ENCODE measurements at regions not wholly inside any gene's neighbourhood (a gene's known extent, or its start where the extent isn't known, plus 50 kb on each side); places are given as distances from the start of the nearest gene placed in this dataset.
"Not testable (repeated sequence)": the region's sequence is repeated elsewhere in the genome, so short reads cannot be mapped to it uniquely, and the experiment has no call there.

DNA sequence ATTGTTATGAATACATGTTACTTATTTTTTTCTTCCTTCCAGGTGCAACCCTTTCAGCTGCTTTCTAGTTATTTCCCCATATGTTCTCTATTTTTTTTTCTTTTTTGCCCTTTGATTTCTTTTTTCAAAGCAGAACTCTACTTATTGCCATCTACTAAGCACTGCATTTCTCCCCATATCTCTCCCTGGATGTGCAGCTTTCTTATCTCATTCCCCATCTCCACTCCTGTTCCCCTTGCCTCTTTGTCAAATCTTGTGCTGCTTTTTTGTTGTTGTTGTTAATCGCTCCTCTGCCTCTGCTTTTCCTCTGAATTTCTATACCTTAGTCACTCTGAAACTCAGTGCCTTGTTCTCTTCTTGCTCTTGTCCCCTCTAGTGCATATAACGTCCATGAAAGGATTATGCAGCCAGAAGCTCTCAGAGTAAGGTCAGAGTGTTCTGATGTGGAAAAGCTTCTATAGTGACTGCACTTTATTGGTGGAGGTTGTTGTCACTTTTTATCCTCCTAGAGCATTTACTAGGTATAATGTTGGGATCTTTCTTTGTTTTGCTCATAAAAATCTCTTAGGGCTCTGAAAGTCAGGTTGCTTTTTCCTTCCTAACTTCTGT is 51.1 kb upstream of the JADE1 start:
- no peak overlapping the region for H3K27ac Mint-ChIP-seq
- no peak for DNase-seq
- ATAC-seq, result no peak
- H3K36me3 Mint-ChIP-seq (ENCODE audit: low read depth), result no peaks in the 10 kb centered on the region
- peaks cover 3% of the 10 kb centered on the region for H3K27me3 Mint-ChIP-seq (ENCODE audit: low read depth)
- CTCF ChIA-PET, result no interaction called here
- H3K9me3 Mint-ChIP-seq (ENCODE audit: insufficient read depth), result no peaks in the 10 kb centered on the region
- no peak overlapping the region for H3K4me3 Mint-ChIP-seq
- no peaks in the 10 kb centered on the region for H3K4me1 Mint-ChIP-seq (ENCODE audit: low read depth)
- POLR2A ChIA-PET, result no interaction called here

DNA sequence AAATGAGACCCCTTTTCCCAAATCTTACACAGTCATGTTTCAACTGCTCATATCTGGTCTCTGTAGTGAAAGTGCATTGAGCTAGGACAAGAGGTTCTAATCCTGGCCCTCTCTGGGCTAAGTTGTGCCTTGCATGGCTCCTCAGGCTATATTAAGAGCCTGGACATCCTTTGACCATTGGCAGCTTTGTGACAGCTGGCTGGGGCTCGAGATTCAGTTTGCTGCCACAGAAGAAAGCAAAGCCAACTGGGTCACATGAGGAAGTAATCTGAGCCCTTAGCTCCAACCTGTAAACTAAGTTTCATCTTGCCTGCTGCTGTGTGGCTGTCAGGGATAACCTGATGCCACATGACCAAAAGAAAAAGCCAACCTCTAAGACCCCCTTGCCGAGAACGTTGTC is 51.8 kb upstream of the JADE1 start:
- POLR2A ChIA-PET, result no interaction called here
- Mint-ChIP-seq H3K4me3 (no peak overlapping the region), H3K36me3 (ENCODE audit: low read depth) (no peaks in the 10 kb centered on the region), H3K9me3 (ENCODE audit: insufficient read depth) (no peaks in the 10 kb centered on the region), H3K4me1 (ENCODE audit: low read depth) (no peaks in the 10 kb centered on the region), H3K27me3 (ENCODE audit: low read depth) (peaks cover 3% of the 10 kb centered on the region), H3K27ac (no peak overlapping the region)
- CTCF ChIA-PET, result no interaction called here
- no peak for DNase-seq
- no peak for ATAC-seq

DNA sequence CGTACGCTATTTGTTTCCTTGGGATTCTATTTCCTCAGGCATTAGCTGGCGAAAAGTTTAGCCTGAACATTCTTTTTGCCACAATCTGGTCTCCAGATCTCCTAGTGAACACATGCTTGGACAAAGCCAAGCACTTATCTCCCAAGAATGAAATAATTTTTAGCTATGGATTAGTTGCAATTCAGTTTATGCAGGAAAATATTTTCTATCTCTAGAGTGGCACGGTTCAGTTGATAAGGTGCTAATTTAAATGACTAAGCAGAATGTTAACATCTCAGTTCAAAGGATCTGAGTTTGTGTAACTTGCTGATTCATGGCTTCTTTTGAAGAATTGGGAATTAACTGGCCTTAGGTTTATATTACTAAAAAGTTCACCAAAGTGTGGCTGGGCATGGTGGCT is 58.1 kb upstream of the JADE1 start:
- no peaks in the 10 kb centered on the region for H3K36me3 Mint-ChIP-seq (ENCODE audit: low read depth)
- H3K4me3 Mint-ChIP-seq, result no peak overlapping the region
- no peaks in the 10 kb centered on the region for H3K9me3 Mint-ChIP-seq (ENCODE audit: insufficient read depth)
- no peak overlapping the region for H3K27ac Mint-ChIP-seq
- H3K27me3 Mint-ChIP-seq (ENCODE audit: low read depth), result no peaks in the 10 kb centered on the region
- CTCF ChIA-PET, result no interaction called here
- no peak for DNase-seq
- no peak for ATAC-seq
- no peaks in the 10 kb centered on the region for H3K4me1 Mint-ChIP-seq (ENCODE audit: low read depth)
- POLR2A ChIA-PET, result no interaction called here

DNA sequence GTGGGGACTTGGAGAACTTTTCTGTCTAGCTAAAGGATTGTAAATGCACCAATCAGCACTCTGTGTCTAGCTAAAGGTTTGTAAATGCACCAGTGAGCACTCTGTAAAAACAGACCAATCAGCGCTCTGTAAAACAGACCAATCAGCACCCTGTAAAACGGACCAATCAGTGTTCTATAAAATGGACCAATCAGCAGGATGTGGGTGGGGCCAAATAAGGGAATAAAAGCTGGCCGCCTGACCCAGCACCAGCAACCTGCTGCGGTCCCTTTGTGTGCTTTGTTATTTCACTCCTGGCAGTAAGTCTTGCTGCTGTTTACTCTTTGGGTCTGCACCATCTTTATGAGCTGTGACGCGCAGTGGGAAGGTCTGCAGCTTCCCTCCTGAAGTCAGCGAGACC is 67.8 kb upstream of the JADE1 start:
- H3K27me3 Mint-ChIP-seq (ENCODE audit: low read depth); DNase-seq; ATAC-seq; H3K27ac Mint-ChIP-seq; H3K36me3 Mint-ChIP-seq (ENCODE audit: low read depth); POLR2A ChIA-PET; CTCF ChIA-PET; H3K4me1 Mint-ChIP-seq (ENCODE audit: low read depth); H3K9me3 Mint-ChIP-seq (ENCODE audit: insufficient read depth); H3K4me3 Mint-ChIP-seq: not testable (repeated sequence)

DNA sequence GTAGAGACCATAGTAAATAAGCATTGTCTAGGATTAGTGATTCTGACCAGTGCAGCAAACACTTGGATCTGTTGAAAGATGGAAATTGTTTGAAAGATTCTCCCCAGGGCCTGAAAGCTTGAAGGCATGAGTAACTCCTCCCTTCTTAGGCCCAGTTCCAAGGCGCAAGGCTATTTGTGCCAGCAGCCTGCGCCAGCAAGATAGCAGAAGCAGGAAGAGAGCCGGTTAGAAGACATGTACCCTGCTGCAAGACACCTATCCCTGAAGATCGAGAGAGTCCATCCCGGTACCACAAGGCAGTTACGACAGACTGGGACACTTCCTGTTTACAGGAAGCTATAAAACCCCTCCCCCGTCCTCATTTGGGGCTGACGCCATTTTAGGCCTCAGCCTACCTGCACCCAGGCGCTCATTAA is 72.4 kb upstream of the JADE1 start:
- no peaks in the 10 kb centered on the region for H3K36me3 Mint-ChIP-seq (ENCODE audit: low read depth)
- POLR2A ChIA-PET, result no interaction called here
- CTCF ChIA-PET, result no interaction called here
- H3K27ac Mint-ChIP-seq, result no peak overlapping the region
- no peaks in the 10 kb centered on the region for H3K27me3 Mint-ChIP-seq (ENCODE audit: low read depth)
- H3K4me3 Mint-ChIP-seq, result no peak overlapping the region
- H3K9me3 Mint-ChIP-seq (ENCODE audit: insufficient read depth), result no peaks in the 10 kb centered on the region
- no peaks in the 10 kb centered on the region for H3K4me1 Mint-ChIP-seq (ENCODE audit: low read depth)
- DNase-seq (no peak), ATAC-seq (no peak)

DNA sequence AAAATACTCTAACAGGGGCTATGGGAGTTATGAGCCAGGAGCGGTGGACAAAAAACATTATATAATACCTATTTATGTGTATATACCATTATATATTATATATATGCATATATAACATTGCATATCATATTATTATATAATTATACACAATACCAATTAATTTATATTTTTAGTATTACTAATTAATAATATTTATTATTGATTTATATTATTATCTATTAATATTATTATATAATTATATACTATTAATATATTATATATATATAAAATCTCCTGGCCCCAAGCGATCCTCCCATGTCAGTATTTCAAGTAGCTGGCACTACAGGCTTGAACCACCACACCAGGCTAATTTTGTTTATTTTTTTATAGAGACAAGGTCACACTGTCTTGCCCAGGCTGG is 73.8 kb upstream of the JADE1 start:
- no peak for DNase-seq

DNA sequence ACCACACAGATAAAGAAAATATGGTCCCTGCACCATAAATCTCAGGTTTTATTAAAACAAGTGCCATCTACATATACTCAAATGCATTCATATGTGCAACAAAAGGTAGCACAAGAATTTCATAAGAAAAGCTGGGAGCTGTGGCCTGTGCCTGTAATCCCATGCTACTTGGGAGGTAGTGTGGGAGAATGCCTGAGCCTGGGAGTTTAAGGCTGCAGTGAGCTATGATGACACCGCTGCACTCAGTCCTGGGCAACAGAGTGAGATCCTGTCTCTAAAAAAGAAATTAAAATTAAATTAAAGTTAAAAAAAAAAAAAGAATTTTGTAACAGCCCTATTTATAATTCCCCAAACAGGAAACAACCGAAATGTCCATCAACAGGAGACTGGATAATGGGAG is 81.3 kb upstream of the JADE1 start:
- Mint-ChIP-seq H3K9me3 (ENCODE audit: insufficient read depth) (no peaks in the 10 kb centered on the region), H3K27ac (no peak overlapping the region), H3K36me3 (ENCODE audit: low read depth) (no peaks in the 10 kb centered on the region), H3K4me1 (ENCODE audit: low read depth) (no peaks in the 10 kb centered on the region), H3K27me3 (ENCODE audit: low read depth) (peaks cover 2% of the 10 kb centered on the region), H3K4me3 (no peak overlapping the region)
- no peak for ATAC-seq
- ChIA-PET CTCF (no interaction called here), POLR2A (no interaction called here)
- DNase-seq, result no peak

More for the DNA sequence above, 73.8 kb upstream of the JADE1 start:
- no peak for ATAC-seq
- no peak overlapping the region for H3K27ac Mint-ChIP-seq
- CTCF ChIA-PET, result no interaction called here
- H3K36me3 Mint-ChIP-seq (ENCODE audit: low read depth), result no peaks in the 10 kb centered on the region
- H3K9me3 Mint-ChIP-seq (ENCODE audit: insufficient read depth), result no peaks in the 10 kb centered on the region
- POLR2A ChIA-PET, result no interaction called here
- no peaks in the 10 kb centered on the region for H3K4me1 Mint-ChIP-seq (ENCODE audit: low read depth)
- no peaks in the 10 kb centered on the region for H3K27me3 Mint-ChIP-seq (ENCODE audit: low read depth)
- H3K4me3 Mint-ChIP-seq, result no peak overlapping the region

DNA sequence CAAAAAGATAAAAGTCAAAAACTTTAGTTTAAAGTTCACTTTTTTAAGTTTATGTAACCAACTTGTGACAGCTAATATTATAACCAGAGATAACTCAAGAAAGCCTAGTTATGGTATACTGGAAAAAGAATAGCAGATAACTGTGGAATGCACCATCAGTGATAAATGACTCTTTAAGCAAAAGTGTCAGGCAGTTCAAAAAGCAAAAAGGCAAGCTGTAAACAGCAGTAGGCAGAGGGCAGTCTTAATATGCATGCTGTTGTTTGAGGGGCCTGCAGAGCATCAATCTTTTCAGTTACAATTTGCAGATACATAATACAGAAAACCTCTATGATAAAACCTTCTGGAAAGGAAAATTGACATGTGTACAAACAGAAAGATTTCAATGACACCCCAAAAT is 81.8 kb upstream of the JADE1 start:
- ATAC-seq (no peak), DNase-seq (no peak)
- Mint-ChIP-seq H3K4me1 (ENCODE audit: low read depth) (no peaks in the 10 kb centered on the region), H3K27ac (no peak overlapping the region), H3K36me3 (ENCODE audit: low read depth) (no peaks in the 10 kb centered on the region), H3K9me3 (ENCODE audit: insufficient read depth) (no peaks in the 10 kb centered on the region), H3K4me3 (no peak overlapping the region), H3K27me3 (ENCODE audit: low read depth) (peaks cover 2% of the 10 kb centered on the region)
- POLR2A ChIA-PET, result no interaction called here
- CTCF ChIA-PET, result no interaction called here

DNA sequence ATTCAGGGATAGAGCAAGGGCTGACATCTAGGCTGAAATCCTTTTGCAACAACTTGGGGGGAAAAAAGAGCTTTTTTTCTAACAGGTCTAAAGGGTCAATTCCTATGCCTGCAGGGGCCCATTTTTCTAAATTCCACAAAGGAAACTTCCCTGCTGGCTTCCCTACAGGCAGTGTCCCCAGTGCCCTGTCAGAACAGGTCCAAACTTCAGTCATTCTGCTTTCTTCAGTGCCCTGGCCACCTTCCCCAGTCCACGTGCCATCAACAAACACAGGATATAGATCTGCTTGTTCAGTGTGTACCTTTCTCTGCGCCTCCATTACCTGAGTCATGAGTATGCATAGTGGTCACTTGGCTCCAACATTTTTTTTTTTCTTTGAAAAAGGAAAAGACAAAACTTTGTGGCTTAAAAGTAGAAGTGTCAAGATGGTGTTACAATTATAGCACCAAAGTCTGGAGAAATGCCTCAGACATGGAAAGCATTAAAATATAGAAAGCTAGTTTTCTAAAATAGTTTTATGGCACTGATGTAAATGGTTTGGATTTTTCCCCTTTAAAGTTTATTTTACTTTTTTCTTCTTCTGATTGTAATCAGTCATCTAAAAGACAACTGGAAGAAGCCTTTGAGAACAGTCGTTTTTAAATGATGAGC is 84.0 kb upstream of the JADE1 start:
- H3K4me3 Mint-ChIP-seq, result no peak overlapping the region
- no peak overlapping the region for H3K27ac Mint-ChIP-seq
- H3K36me3 Mint-ChIP-seq (ENCODE audit: low read depth), result no peaks in the 10 kb centered on the region
- no peaks in the 10 kb centered on the region for H3K9me3 Mint-ChIP-seq (ENCODE audit: insufficient read depth)
- POLR2A ChIA-PET, result no interaction called here
- CTCF ChIA-PET, result no interaction called here
- DNase-seq, result no peak
- no peak for ATAC-seq
- H3K27me3 Mint-ChIP-seq (ENCODE audit: low read depth), result peaks cover 2% of the 10 kb centered on the region
- H3K4me1 Mint-ChIP-seq (ENCODE audit: low read depth), result no peaks in the 10 kb centered on the region

DNA sequence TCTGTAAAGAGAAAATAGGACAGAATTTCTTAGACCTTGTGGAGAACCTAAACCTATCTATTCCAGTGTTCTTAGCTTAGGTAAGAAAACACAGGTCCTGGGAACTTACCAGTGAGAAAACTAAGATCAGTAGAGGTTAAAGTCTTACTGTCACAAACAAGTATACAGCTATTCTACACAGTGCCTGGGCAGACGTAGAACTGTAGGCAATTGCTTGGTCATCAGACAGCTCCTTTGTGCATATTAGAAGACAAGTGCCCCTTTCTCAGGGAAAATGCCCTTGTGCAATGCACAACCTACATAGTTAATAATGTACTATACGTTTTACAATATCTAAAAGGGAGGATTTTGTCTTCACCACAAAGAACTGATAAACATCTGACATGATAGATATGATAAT is 86.6 kb upstream of the JADE1 start:
- ChIA-PET CTCF (no interaction called here), POLR2A (no interaction called here)
- Mint-ChIP-seq H3K4me1 (ENCODE audit: low read depth) (no peaks in the 10 kb centered on the region), H3K27me3 (ENCODE audit: low read depth) (peaks cover 3% of the 10 kb centered on the region), H3K36me3 (ENCODE audit: low read depth) (no peaks in the 10 kb centered on the region), H3K4me3 (no peak overlapping the region), H3K27ac (no peak overlapping the region), H3K9me3 (ENCODE audit: insufficient read depth) (no peaks in the 10 kb centered on the region)
- DNase-seq (no peak), ATAC-seq (no peak)

DNA sequence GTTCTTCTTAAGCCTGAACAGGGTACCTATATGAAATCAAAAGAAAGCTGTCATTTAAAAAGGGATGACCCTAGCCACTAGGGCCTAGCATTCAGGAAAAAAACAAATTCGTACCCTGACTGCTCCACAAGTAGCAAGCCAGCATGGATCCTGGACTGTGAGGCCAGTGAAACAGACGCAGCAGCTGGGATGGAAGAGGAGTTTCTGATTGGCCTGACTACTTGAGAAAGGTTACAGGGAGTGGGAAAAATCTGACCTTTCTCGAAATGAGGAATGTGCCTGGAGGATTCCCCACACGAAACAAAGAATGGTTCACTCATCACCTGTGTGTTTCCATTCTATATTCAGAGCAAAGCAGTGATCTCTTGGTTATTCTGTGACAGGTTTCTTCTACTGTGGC is 87.6 kb upstream of the JADE1 start:
- ChIA-PET CTCF (no interaction called here), POLR2A (no interaction called here)
- DNase-seq, result no peak
- no peak overlapping the region for H3K4me3 Mint-ChIP-seq
- H3K9me3 Mint-ChIP-seq (ENCODE audit: insufficient read depth), result no peaks in the 10 kb centered on the region
- H3K27me3 Mint-ChIP-seq (ENCODE audit: low read depth), result peaks cover 6% of the 10 kb centered on the region
- ATAC-seq, result no peak
- no peaks in the 10 kb centered on the region for H3K4me1 Mint-ChIP-seq (ENCODE audit: low read depth)
- H3K27ac Mint-ChIP-seq, result no peak overlapping the region
- no peaks in the 10 kb centered on the region for H3K36me3 Mint-ChIP-seq (ENCODE audit: low read depth)

DNA sequence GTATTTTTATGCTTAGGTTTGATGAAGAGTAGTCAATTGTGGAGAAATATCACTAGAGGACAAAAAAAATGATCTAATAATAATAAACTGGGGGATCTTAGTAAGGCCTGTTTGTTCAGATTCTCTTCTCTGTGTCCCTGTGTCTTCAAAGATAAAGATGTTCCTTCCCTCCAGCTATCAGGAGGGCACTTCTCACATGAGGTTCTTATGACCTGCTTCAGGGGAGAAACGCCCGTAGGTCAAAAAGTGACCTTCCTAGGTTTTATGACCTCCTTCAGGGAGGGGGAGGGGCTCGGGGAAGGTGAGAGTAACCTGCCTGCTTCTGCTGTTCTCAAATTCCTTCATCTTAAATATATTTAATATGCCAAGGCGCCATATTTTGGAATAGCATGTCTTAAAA is 89.2 kb upstream of the JADE1 start:
- DNase-seq, result no peak
- no peak overlapping the region for H3K27ac Mint-ChIP-seq
- H3K27me3 Mint-ChIP-seq (ENCODE audit: low read depth), result peaks cover 6% of the 10 kb centered on the region
- H3K9me3 Mint-ChIP-seq (ENCODE audit: insufficient read depth), result no peaks in the 10 kb centered on the region
- no peaks in the 10 kb centered on the region for H3K4me1 Mint-ChIP-seq (ENCODE audit: low read depth)
- no peak for ATAC-seq
- ChIA-PET CTCF (no interaction called here), POLR2A (no interaction called here)
- no peak overlapping the region for H3K4me3 Mint-ChIP-seq
- no peaks in the 10 kb centered on the region for H3K36me3 Mint-ChIP-seq (ENCODE audit: low read depth)

DNA sequence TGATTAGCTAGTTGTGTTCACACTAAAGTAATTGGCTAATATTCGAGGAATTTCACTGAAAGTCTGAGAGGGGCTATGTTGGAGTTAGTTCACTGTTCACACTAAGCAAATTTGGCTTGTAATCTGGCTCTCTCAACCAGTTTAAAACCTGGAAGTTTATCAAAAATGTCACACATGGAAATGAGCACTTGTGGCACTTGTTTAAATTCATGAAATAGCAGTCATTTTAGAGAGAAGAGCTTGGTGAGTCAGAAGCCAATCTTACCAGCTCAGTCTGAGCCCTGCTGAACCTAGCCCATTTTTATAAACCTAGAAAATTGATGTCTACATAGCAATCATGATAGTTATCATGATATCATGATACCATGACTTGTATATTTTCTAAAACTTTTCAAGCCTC is 90.7 kb upstream of the JADE1 start:
- ChIA-PET CTCF (interaction anchor here (1.5 kb wide), 1 partner anchor 10 kb away, joined by 4 read pairs; no protein-coding TSS in a partner anchor), POLR2A (no interaction called here)
- no peaks in the 10 kb centered on the region for H3K36me3 Mint-ChIP-seq (ENCODE audit: low read depth)
- H3K4me1 Mint-ChIP-seq (ENCODE audit: low read depth), result no peaks in the 10 kb centered on the region
- no peak overlapping the region for H3K27ac Mint-ChIP-seq
- DNase-seq (no peak), ATAC-seq (no peak)
- no peak overlapping the region for H3K4me3 Mint-ChIP-seq
- no peaks in the 10 kb centered on the region for H3K9me3 Mint-ChIP-seq (ENCODE audit: insufficient read depth)
- H3K27me3 Mint-ChIP-seq (ENCODE audit: low read depth), result peaks cover 8% of the 10 kb centered on the region
